LNCAP (cell line): ENCODE measurements at regions not wholly inside any gene's neighbourhood (a gene's known extent, or its start where the extent isn't known, plus 50 kb on each side); places are given as distances from the start of the nearest gene placed in this dataset.

ENCODE experiments used
- TF ChIP-seq, protein P1 (sequence below): fragments of 450-650 bp; IDR thresholded peaks from 2 replicates; pipeline ENCODE4 v1.5.1; 2017; ENCODE audit warnings: mild to moderate bottlenecking

DNA sequence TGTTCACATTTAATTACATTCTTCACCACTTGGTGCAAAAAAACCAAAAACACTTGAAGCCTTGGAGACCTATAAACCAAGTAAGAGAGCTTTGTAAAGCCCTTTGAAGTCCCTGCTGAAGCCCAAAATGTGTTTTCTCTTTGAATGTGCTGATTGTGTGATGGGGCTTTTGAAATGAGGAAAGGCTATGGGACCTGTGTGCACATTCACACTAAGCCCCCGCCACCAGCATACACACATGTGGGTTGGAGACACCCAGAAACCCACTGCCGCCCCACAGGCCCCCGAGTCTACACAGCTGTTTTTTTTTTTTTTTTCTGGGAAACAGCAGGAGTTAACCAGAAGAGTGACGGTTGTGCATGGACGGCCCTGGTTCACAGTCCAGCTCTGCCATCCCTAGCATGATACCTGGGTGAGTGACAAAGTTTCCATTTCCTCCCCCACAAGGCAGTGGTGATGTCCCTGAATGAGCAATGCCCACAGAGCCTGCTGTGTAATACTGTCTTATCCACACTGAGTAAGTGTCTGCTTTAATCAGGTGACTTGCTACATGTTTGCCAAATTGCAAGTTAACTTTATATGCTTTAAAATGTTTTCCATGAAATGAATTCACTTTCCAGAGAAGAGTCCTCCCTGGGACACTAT, 154.6 kb upstream of the GDF10 start:
- TF ChIP-seq, protein P1, sequence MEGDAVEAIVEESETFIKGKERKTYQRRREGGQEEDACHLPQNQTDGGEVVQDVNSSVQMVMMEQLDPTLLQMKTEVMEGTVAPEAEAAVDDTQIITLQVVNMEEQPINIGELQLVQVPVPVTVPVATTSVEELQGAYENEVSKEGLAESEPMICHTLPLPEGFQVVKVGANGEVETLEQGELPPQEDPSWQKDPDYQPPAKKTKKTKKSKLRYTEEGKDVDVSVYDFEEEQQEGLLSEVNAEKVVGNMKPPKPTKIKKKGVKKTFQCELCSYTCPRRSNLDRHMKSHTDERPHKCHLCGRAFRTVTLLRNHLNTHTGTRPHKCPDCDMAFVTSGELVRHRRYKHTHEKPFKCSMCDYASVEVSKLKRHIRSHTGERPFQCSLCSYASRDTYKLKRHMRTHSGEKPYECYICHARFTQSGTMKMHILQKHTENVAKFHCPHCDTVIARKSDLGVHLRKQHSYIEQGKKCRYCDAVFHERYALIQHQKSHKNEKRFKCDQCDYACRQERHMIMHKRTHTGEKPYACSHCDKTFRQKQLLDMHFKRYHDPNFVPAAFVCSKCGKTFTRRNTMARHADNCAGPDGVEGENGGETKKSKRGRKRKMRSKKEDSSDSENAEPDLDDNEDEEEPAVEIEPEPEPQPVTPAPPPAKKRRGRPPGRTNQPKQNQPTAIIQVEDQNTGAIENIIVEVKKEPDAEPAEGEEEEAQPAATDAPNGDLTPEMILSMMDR, result no peak

DNA sequence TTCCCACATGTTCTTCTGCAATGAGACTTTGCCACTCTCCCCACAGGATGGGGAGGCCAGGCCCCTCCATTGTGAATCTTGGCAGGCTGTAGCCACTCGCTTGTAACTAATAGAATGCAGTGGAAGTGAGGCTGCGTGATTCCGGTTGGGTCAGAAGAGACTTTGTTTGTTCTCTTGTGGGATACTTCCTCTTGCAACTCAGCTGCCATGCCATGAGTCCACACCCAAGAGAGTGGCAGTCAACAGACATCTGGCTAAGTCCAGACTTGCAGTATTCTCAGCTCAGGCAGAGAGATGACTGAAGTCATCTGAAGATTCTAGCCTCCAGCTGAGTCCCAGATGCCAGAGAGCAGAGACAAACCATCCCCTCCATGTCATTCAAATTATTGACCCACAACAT, 153.4 kb upstream of the GDF10 start:
- TF ChIP-seq, protein P1, result no peak

DNA sequence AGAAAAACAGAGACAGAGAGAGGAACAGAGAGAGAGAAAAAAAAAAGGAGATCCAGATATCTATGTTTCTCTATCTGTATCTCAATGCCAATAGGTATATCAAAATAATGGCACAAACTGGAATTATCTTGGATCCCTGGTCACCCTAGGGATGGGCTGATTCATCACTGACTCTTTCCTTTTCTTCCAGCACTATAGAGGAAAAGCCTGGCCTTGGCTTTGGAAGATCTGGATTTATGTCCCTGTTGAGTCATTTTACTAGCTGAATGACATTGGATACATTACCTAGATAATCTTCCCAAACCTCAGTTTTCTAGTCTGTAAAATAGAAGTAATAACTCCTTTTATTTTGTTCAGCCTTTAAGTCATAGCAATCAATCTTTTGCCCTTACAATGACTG, 152.8 kb upstream of the GDF10 start:
- TF ChIP-seq, protein P1, result no peak

DNA sequence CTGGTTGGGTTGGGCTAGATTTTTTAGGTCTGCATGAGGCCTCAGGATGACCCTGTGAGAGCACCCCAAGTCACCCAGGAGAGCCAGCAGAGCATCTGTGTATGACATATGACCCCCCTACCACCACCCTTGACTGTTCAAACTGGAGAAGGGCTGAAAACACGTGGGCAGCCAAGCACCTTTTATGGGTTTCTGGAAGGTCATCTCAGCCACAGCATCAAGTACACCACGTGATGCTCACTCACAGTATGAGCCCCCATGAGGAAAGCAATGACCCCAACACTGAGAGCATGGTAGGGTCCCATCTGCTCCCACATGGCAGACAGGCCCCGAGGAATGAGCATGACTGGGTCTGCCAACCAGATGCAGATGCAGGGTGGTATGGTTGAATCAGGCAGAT, 149.4 kb upstream of the GDF10 start:
- TF ChIP-seq, protein P1, result no peak

DNA sequence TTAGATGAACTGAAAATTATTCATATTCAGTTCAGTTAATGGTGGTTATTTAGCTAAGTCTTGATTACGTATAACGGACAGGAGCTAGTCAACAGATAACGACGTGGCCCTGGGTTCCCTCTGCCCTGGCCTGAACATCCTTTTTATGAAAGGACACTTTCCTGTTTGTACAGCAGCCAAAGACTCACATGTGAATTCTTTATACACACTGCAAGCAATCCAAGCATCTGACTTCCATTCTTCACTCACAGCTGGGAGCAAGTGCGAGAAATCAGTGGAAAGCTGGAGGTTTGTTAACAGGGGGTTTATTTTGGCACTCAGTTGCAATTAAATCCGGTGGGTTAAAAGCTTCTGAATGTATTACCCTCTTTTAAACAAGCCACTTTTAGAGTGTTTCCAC, 148.1 kb upstream of the GDF10 start:
- TF ChIP-seq, protein P1, result no peak

DNA sequence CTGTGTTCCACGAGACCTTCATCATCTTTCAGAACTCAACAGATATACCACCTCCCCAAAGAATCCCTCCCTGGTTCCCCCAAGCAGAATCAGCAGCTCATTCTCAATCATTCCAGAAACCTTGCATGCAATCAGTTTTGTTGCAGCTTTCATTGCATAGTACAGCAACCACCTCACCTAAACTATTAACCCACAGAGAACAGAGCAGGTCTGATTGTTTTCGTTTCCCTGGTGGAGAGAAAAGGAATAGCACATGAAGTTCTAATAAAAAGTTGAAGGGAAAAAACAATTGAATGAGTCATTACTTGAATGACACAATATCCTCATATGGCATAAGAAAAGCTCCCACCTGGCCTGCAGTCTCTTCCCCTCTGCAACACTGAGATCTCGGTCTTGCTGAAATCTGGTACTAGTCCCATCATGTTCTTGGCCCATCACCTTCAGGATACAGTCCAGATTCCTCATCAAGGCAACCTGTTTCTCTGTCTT, 147.1 kb upstream of the GDF10 start:
- TF ChIP-seq, protein P1, result peak; percentile 48

DNA sequence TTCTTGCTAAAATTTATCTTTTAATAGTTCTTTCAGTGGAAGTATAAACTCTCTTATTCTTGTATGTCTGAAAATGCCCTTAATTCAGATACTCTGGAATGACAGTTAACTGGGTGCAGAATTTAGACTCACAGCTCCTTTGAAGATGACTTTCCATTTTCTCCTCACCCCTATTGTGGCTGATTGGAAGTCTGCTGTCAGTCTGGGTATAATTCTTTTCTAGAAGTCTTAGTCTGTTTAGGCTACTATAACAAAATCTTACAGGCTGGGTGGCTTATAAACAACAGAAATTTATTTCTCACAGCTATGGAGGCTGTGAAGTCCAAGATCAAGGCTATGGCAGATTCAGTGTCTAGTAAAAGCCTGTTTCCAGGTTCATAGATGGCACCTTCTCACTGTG, 145.2 kb upstream of the GDF10 start:
- TF ChIP-seq, protein P1, result no peak

DNA sequence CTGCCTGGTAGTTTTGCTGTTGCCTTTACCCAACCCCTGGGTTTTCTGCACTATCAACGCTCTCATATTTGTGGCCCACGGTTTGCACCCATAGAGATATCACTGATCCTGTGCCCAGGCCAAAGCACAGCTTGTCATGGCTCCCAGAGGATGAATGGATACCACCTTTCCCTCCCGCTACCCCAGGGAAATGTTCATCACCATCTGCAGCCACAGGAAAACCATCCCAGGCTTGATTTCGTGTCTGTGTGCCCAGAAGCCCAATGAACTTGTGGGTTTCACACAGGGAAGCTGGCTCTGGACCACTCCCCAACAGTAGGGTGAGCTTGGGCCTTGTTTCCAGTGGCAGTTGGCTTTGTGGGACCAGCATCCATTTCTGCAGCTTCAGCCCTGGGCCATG, 143.1 kb upstream of the GDF10 start:
- TF ChIP-seq, protein P1, result no peak
